Transverse colon (tissue), 1 donor: ENCODE measurements at regions not wholly inside any gene's neighbourhood (a gene's known extent, or its start where the extent isn't known, plus 50 kb on each side); places are given as distances from the start of the nearest gene placed in this dataset.

ENCODE experiments used
- EP300 ChIP-seq: sonication (generic); formaldehyde crosslinking; IDR thresholded peaks from one replicate; pipeline ENCODE4 v1.6.1; 2017; ENCODE audit warnings: antibody characterized with exemption, low read depth
- POLR2A ChIP-seq: fragments of 450-650 bp; IDR thresholded peaks from one replicate; pipeline ENCODE4 v1.6.1; 2016; ENCODE audit warnings: antibody characterized with exemption, mild to moderate bottlenecking, moderate library complexity

DNA sequence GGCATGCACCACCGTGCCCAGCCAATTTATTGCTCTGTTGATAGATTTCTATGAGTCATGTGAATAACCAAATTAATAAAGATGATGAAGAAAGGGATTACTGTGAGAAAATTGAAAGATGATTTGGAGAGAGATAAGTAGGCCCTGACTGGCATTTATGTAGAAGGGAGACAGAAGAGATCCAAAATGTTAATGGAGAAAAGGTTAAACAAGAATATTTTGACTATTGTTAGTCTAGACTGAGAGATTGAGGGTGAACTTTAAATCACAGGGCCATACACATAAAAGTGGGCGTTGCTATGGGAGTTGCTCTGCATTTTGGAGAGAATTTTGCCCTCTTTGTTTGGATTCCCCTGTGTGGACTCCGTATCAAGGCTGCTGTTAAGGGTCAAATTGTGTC, 68.9 kb upstream of the SCAF8 start:
- no peak for TF ChIP-seq POLR2A
- no peak for TF ChIP-seq EP300
